HEK293 (cell line): ENCODE measurements at regions not wholly inside any gene's neighbourhood (a gene's known extent, or its start where the extent isn't known, plus 50 kb on each side); places are given as distances from the start of the nearest gene placed in this dataset.

Source experiments
- HIC1 ChIP-seq: fragments of 450-650 bp; formaldehyde crosslinking; IDR thresholded peaks from 2 replicates; pipeline ENCODE4 v1.5.1; 2016; ENCODE audit warnings: missing biosample characterization, missing genetic modification characterization
- REST ChIP-seq: fragments of 450-650 bp; formaldehyde crosslinking; IDR thresholded peaks from 2 replicates; pipeline ENCODE4 v1.5.1; 2016; ENCODE audit warnings: missing biosample characterization, missing genetic modification characterization
- YY1 ChIP-seq: fragments of 450-650 bp; formaldehyde crosslinking; IDR thresholded peaks from 2 replicates; pipeline ENCODE4 v1.5.1; 2018; ENCODE audit warnings: missing biosample characterization, missing genetic modification characterization
- ZNF10 ChIP-seq: fragments of 450-650 bp; formaldehyde crosslinking; IDR thresholded peaks from 2 replicates; pipeline ENCODE4 v1.5.1; 2017; ENCODE audit warnings: missing biosample characterization, missing genetic modification characterization
- ZSCAN30 ChIP-seq: fragments of 450-650 bp; IDR thresholded peaks from 2 replicates; pipeline ENCODE4 v1.5.1; 2018; ENCODE audit warnings: missing biosample characterization, mild to moderate bottlenecking, missing genetic modification characterization, moderate library complexity
- TF ChIP-seq, protein P1 (sequence below): fragments of 450-650 bp; formaldehyde crosslinking; IDR thresholded peaks from 2 replicates; pipeline ENCODE4 v1.5.1; 2016; ENCODE audit warnings: missing biosample characterization, missing genetic modification characterization
- TF ChIP-seq, protein P2 (sequence below): fragments of 450-650 bp; formaldehyde crosslinking; IDR thresholded peaks from 2 replicates; pipeline ENCODE4 v1.5.1; 2016; ENCODE audit warnings: missing biosample characterization, missing genetic modification characterization

DNA sequence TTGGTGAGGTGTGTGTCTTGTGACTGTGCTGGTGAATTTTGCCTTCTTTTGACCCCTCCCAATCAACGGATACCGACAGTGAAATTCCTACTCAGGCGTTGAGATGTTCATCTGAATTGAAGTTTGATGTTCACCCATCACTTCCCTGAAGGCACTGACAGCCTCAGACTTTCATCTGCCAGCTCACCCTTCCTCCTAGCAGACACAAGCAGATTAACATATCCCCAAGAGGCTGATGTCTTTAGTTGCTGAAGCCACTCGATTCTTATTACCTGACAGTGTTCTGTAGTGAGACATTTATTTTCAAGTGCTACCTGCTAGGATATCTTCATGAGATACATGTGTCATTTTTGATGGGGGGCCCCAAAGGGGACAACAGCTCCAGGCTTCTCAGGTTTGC, 1330.1 kb upstream of the PIK3C3 start:
- TF ChIP-seq, protein P1, sequence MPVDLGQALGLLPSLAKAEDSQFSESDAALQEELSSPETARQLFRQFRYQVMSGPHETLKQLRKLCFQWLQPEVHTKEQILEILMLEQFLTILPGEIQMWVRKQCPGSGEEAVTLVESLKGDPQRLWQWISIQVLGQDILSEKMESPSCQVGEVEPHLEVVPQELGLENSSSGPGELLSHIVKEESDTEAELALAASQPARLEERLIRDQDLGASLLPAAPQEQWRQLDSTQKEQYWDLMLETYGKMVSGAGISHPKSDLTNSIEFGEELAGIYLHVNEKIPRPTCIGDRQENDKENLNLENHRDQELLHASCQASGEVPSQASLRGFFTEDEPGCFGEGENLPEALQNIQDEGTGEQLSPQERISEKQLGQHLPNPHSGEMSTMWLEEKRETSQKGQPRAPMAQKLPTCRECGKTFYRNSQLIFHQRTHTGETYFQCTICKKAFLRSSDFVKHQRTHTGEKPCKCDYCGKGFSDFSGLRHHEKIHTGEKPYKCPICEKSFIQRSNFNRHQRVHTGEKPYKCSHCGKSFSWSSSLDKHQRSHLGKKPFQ (tag by site-specific recombination): no peak
- TF ChIP-seq REST (tag by site-specific recombination) (no peak), HIC1 (no peak), ZSCAN30 (tag by site-specific recombination) (no peak), ZNF10 (tag by site-specific recombination) (no peak), YY1 (tag by site-specific recombination) (no peak)
- TF ChIP-seq, protein P2, sequence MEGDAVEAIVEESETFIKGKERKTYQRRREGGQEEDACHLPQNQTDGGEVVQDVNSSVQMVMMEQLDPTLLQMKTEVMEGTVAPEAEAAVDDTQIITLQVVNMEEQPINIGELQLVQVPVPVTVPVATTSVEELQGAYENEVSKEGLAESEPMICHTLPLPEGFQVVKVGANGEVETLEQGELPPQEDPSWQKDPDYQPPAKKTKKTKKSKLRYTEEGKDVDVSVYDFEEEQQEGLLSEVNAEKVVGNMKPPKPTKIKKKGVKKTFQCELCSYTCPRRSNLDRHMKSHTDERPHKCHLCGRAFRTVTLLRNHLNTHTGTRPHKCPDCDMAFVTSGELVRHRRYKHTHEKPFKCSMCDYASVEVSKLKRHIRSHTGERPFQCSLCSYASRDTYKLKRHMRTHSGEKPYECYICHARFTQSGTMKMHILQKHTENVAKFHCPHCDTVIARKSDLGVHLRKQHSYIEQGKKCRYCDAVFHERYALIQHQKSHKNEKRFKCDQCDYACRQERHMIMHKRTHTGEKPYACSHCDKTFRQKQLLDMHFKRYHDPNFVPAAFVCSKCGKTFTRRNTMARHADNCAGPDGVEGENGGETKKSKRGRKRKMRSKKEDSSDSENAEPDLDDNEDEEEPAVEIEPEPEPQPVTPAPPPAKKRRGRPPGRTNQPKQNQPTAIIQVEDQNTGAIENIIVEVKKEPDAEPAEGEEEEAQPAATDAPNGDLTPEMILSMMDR: no peak
